Fibroblast of skin of scalp (primary cell): ENCODE measurements at regions not wholly inside any gene's neighbourhood (a gene's known extent, or its start where the extent isn't known, plus 50 kb on each side); places are given as distances from the start of the nearest gene placed in this dataset.

Experiments used
- DNase-seq: peaks from one replicate; pipeline ENCODE4 v3.0.0-alpha.2; 2013

- DNase-seq, result no peak
Measured at GRCh38 chr9:108331596-108331995, 524.2 kb downstream of the ACTL7B start.

GRCh38 chr9:108325406-108325805, 530.4 kb downstream of the ACTL7B start:
- no peak for DNase-seq

GRCh38 chr9:108323615-108324014, 532.2 kb downstream of the ACTL7B start:
- DNase-seq, result no peak

- peak; percentile 6 for DNase-seq
Measured at GRCh38 chr9:108322326-108323098, 533.3 kb downstream of the ACTL7B start.

GRCh38 chr9:108316630-108317029, 539.2 kb downstream of the ACTL7B start:
- no peak for DNase-seq

- DNase-seq, result no peak
Measured at GRCh38 chr9:108316066-108316465, 539.7 kb downstream of the ACTL7B start.

GRCh38 chr9:108311745-108312144, 544.0 kb downstream of the ACTL7B start:
- no peak for DNase-seq

- no peak for DNase-seq
Measured at GRCh38 chr9:108310202-108310601, 545.6 kb downstream of the ACTL7B start.

GRCh38 chr9:108300306-108301287, 555.2 kb downstream of the ACTL7B start:
- no peak for DNase-seq

- peak; percentile 69 for DNase-seq
Measured at GRCh38 chr9:108297073-108297472, 558.7 kb downstream of the ACTL7B start.

- peak; percentile 81 for DNase-seq
Measured at GRCh38 chr9:108296056-108296455, 559.7 kb downstream of the ACTL7B start.

- no peak for DNase-seq
Measured at GRCh38 chr9:108291586-108291932, 564.2 kb downstream of the ACTL7B start.

- peak; percentile 82 for DNase-seq
Measured at GRCh38 chr9:108290839-108291585, 564.8 kb downstream of the ACTL7B start.

GRCh38 chr9:108286638-108287206, 569.1 kb downstream of the ACTL7B start:
- DNase-seq, result no peak

- DNase-seq, result no peak
Measured at GRCh38 chr9:108283696-108284095, 572.1 kb downstream of the ACTL7B start.

- no peak for DNase-seq
Measured at GRCh38 chr9:108282872-108283271, 572.9 kb downstream of the ACTL7B start.

- no peak for DNase-seq
Measured at GRCh38 chr9:108281696-108282095, 574.1 kb downstream of the ACTL7B start.

- DNase-seq, result no peak
Measured at GRCh38 chr9:108278341-108278740, 577.4 kb downstream of the ACTL7B start.

GRCh38 chr9:108277216-108277615, 578.6 kb downstream of the ACTL7B start:
- no peak for DNase-seq

GRCh38 chr9:108275906-108276305, 579.9 kb downstream of the ACTL7B start:
- no peak for DNase-seq

- no peak for DNase-seq
Measured at GRCh38 chr9:108274971-108275370, 580.8 kb downstream of the ACTL7B start.

- peak; percentile 47 for DNase-seq
Measured at GRCh38 chr9:108273988-108274387, 581.8 kb downstream of the ACTL7B start.
